GM19035 (cell line): ENCODE measurements at regions not wholly inside any gene's neighbourhood (a gene's known extent, or its start where the extent isn't known, plus 50 kb on each side); places are given as distances from the start of the nearest gene placed in this dataset.
A peak's percentile ranks its signal among the peaks of the same experiment; 100 is the strongest.

Experiments used
- ATAC-seq: cut with Tn5 transposase; IDR thresholded peaks from one replicate; pipeline ENCODE4 v1.9.1; 2021; ENCODE audit not compliant: unreplicated experiment

DNA sequence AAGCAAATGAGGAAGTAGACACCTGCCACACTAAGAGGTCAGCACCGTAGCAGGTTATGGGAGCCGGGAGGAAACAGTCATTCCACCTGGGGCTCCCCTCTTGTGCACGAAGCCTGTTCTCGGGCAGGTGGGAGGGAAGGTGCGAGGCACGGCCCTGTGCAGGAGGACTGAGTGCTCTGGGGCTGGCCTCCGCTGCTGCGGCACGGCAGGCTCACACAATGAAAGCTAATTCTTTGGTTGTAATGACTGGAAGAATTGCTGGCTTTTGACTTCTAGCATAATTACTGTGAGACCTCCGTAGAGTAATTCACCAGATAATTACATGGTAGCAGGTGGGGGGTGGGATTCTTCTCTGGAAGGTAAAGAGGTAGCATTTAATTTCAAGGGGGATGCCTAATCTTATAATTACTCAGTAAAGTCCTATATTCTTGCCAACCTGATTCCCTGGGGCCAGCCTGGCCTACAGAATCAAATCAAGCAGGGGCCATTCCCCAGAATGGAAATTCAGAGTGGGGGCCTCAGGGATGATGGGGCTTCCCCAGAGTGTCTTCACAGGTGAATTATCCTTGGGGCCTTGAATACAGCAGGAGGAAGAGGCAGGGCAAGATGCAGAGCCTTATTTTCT is 129.1 kb downstream of the TPRA1 start:
- ATAC-seq, result no peak

DNA sequence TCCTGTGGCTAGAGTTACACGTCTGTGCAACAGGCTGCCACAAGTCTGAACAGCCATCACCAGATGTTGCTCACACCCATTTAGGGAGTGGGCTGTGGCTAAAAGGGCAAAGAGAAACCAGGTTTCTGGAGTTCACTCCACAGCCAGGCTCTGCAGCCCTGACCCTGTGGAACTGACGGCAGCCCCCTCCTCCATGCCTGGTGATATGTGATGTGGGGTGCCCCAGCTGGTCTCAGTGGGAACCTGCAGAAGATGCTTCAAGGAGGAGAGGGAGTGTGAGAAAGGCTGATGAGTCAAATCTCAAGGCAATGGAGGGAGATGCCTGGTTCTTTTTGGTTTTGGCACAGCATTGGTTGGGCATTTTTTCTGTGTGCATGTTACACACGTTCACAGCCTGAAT is 130.6 kb downstream of the TPRA1 start:
- ATAC-seq, result no peak

DNA sequence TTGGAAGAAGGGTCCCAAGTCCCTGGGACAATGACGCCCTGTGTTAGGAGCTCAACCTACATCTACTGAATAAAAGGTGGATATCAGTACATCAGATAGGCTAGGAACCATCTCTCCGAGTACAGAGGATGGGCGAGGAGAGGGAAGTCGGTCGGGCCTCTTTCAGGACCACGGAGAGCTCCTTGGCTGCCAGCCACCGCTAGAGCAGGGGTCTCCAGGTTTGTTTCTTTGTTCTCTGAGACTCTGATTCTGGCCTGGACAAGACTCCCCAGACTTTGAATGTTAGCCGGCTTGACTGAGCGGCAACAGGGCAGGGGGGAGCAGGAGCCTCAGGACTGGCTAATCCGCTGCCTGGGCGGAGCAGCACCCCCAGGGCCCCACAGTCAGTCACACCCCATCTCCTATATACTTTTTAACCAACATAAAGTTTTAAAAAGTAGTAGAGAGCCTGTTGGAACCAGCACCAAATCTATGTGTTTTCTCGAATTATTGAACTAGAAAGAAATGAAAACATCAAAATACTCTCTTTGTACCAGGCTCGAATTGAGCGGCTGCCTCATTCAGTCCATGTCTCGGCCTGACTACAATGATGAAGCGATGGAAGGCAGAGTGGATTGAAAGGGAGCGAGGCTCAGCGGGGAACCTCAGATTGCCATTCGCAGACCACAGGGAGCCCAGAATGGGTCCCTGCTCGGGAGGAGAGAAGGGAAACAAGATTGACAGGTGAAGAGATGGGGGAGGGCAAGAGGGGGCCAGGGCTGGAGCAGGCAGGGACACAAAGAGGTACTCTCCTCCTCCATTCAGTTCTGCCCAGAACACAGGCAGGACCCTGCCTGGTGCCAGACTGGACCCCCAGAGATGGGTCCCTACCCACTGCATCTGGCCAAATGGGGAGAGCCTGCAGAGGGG is 131.6 kb downstream of the TPRA1 start:
- ATAC-seq, result no peak

DNA sequence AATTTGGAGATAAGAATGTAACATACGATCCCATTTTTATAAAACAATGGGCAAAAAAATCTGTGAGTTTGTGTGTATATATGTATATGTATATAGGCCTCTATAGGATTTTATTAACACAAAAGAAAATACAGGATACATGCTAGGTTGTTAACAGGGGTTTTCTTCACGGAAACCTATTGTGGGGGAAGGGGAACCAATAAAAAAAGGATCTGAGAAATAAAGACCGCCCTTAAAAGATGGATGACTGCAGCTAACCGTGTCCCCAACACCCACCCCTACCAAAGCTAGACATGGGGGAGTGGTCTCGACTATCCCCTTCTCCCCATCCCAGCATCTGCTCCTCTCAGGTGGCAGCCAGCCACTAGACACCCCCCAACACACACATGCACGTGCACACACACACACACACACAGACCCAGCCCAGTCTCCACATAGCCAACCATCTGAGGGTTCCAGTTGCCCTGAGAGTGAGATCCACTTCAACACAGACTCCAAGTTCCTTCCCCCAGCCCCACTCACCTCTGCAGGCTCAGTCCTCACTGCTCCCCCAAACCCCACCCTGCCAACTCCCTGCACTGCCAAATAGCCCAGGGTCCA is 132.9 kb downstream of the TPRA1 start:
- ATAC-seq, result no peak

DNA sequence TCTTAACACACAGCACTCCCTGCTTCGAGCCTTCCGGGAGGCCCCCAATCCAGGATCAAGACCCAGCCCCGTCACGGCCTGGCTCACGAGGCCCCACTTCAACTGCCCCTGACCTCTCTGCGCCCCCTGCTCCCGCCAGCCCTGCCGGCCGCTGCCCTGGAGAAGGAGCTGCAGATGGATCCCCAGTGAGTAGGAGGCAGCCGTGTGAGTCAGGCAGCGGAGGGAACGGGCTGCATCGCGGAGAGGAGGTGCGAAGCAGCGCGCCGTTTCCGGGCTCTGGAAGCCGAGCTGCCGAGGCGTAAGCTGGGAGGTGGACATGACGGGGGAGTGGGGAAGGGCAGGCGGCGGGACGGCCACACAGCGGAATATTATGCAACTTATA is 133.4 kb downstream of the TPRA1 start:
- no peak for ATAC-seq

DNA sequence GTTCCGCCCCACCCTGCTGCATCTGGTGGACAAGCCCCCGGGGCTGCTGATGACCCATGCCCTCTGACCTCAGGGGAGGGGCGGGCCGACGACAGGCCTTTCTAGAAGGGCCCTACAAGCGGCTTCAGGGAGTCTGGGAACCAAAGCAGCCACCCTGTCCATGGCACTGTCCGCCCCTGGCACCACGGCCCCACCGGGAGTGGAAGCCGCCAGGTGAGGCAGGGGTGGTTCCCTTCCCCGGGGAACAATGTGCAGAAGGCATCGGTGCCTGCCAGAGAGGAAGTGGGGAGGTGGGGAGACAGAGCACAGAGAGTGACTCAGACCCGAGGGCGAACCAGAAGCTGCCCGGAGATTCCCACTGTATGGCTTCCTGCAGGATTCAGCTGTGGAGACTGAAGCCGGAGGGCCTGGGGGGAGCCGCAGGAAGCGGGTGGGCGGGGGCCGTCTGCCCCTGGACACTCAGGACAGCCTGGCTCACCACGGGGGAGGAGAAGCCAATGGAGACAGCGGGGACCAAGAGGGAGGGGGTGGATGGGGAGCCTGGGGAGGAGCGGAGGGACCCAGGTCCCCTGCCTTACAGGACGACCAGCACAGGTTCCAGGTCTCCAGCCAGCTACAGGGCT is 134.0 kb downstream of the TPRA1 start:
- ATAC-seq, result no peak

DNA sequence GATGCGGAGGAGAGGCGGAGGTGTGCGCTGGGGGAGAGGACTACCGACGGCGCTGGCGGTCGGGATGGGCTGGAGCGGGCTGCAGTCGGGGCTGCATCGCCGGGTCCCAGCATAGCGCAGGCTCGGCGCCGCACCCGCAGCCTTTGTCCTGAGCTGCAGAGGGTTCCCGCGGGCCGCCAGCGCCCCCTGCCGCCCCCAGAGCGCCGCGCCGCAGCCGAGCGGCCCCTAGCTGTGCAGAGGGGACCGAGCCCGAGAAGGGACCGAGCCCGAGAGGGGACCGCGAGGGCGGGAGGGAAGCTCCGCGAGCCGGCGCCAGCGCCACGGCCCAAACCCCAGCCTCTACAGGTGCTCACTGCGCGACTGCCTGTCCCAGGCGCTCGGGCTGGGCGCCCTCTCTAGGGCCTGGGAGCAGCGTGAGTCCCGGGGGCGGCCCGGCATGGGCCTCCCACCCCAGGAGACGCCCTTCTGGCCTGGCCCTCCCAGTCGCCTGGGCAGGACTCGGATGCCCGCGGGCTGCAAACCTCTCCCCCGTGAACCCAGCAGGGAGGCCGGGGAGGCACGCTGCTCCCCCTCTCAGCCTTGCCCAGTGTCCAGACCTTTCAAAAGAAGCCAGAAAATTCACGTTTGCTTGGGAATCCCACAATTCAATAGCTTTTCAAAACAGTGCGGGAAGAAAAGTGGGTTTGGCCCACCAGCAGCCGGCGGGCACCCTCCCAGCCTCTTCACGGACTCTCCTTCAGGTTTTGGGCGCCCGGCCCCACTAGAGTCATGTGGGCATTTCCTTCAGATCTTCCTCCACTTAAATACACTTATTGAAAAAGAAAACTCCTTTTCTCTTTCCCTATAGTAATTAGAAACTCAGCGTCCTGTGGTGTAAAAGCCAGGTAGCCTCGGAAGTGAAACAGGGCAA is 134.7 kb downstream of the TPRA1 start:
- ATAC-seq, result peak; percentile 85

DNA sequence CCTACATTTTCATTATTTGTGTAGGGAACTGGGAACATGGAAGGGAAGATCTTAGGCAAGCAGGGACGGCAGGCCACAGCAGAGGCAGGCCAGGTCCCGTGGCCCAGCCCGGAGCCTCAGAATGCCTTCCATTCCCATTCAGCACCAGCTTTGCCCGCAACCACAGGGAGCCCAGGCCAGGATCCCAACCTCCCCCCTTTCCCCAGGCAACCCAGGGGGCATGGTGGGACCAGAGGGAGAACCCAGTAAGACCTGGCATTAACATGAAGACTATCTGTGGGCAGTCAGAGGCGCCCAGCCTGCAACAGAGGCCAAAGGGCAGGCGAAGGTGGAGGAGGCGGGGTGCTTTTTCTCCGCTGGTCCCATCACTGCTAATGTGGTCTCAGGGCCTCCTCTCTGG is 135.6 kb downstream of the TPRA1 start:
- no peak for ATAC-seq

DNA sequence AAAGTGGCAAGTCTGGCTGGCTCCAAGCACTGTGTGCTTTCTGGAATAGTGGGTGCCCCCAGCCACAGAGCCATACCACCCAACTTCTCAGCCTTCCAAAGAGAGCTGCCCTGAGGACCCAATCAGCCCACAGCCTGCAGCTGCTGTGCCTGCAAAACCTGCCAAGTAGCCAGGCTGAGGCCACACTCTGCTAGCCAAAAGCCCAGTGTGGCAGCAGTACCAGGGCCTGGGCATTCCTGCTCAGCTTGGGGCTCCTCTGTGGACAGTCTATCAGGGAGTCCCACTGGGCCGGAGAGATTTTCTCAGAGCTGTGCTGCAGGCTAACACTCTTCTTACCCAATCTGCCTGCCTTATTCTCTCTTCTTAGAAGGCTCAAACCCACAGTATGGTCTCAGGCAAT is 136.5 kb downstream of the TPRA1 start:
- no peak for ATAC-seq

DNA sequence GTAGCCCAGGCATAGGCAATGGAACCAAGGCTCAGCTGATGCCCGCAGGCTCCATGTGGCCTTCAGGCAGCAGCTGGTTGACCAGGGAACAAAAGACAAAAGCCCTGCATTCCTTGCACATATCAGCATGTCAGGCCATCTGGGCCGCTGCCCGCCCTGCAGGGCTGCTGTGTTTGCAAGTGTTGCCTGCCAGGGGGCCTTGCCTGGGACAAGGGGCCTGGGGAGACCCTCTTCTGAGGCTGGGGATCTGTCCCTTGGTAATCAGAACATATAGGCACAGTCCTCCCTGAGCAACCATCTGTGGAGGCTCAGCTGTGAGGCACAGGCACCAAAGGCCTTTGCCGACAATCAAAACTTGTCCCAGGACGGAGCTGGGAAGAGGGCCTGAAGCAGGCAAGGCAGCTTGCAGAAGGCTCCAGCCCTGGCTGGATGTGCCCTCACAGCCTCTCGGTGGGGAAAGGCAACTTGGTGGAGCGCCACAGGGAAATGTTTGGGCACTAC is 138.2 kb downstream of the TPRA1 start:
- no peak for ATAC-seq

DNA sequence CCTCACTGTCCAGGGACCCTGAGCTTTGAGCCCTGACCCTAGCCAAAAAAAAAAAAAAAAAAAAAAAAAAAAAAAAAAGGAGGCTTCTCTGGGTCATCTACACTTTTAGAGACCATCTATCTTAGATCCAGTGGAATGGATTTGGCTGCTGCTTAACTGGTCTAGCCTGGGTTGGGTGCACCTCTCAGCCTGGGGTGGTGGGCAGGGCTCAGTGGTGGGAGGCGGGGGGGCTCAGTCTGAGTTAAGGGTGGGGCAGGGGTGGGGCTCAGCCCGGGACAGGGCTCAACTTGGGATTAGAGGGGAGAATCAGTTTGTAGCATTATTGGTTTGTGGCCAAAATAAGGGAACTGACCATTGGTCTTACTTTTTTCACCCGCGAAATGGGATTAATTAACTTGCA is 139.2 kb downstream of the TPRA1 start:
- ATAC-seq, result no peak

DNA sequence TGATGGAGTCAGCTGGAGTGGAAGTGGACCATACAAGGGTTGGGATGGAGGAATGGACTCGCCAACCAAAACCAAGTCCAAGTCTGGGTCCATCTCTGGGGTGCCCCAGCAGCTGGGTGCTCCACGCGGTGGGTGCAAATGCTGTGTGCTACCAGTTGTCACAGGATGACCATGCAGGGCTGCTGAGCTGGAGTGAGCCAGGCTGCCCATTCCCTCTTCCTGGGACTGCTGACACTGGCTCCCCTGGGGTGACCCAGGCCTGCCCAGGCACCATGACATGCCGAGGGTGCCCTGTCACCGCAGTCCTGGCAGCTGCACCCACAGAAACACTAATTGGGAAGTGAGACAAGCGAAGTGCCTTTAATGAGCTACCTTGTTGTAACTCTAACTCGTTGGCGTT is 140.2 kb downstream of the TPRA1 start:
- ATAC-seq, result no peak

DNA sequence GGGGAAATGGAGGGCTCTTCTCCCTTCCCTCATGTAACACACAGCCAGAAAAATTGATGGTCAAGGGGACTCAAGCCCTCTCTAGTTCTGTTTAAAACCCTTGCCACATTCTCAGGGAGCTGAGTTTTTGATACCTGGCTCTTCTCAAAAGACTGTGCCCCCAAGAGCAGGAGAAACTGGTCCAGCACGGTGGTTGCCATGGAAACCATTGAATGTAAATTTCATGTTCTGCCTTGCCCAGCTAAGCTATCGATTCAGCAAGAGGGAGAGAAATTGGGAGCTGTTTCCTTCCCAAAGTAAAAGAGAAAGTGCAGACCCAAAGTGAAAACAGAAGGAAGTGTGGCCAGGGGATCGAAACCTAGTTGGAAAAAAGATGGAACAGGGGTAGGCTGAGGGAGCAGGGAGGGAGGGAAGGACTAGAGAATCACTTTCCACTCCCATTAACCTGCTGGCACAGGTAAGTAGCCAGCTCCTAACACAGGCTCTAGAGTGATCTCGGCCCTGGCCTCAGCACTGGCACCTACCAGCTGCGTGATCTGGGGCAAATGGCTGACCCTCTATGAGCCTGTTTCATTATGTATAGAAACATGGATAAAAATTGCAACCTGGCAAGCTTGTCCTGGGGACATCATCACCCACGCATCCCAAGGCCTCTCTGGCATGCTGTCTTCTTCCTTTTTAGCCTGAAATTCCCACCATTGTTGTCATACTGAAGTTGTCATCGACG is 140.9 kb downstream of the TPRA1 start:
- ATAC-seq, result no peak

DNA sequence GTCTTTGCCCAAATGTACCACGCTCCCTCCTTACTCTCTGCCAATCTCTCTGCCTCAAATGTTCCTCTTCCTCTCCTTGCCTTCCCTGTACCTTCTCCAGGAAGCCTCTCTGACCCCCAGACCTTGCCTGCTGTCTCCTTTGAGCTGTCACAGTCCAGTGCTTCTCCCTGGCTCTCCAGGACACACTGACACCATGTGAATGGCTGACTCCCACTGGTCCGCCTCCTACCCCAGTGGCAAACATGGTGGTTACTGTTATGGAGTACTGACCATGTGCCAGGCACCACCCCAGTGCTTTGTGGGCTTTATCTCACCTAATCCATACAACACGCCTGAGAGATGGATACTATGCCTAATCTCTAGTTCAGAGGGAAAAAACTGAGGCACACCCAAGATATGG is 141.9 kb downstream of the TPRA1 start:
- no peak for ATAC-seq

DNA sequence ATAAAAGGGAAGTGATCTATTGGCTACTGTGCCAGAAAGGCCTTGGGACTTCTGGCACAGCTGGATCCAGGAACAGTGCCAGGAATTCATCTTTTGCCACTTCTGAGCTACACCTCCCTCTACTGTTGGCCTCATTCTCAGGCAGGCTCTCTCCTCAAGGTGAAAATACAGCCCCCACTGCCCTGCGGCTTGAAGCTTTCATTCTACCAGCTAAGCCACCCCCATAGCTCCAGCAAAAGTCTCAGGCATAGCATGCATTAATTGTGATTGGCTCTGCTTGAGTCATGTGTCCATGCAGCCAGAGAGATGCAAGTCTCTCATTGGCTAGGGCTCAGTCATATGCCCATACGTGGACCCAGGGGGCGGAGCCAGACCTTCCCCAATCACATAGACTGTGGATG is 142.4 kb downstream of the TPRA1 start:
- ATAC-seq, result no peak

DNA sequence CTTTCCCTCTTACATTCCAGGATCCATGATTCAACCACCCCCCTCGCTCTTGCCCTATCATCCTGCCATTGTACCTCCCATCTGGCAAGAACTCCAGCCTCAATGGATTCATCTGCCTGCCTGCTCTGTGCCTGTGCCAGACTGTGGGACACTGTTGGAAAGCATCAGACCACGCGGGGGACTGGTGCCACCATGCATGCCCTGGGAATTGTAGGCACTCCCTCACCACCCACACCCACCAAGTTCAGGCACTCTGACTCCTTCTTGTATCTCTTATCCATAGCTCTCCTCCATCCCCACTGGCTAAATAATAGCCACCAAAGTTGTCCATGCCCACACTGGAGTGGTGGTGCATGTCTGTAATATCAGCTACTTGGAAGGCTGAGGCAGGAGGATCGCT is 143.8 kb downstream of the TPRA1 start:
- ATAC-seq, result no peak

DNA sequence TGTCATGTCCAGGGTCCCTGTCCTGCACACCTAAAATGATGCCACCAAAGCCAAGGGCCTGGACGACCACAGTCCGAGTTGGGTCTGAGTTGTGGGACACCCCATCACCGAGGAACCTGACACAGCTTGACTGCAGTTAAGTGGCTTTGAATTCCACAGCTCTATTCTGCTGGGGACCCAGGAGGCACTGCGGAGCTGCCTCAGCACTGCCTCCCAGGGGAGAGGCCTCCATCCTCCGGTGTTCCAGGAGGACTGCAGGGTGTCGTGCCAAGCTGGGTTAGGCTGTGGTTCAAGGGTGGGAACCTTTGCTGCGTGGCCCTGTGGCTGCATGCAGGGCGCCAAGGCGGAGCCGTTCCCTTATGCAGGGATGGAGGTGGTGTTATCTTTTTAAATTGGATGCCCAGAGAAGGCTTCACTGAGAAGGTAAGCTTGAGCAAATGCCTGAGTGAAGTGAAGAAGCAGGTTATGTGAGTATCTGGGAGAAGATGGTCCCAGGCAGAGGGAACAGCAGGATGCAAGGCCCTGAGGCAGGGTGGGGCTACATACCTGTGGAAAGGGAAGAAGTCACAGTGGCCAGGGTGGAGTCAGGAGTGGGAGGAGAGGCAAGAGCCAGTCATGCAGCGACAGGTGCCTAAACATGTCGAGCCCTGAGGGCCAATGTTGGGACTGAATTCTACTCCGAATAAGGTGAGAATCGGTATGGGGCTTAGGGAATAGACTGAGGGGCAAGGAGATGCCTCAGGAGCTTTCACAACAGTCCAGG is 144.8 kb downstream of the TPRA1 start:
- ATAC-seq, result no peak

DNA sequence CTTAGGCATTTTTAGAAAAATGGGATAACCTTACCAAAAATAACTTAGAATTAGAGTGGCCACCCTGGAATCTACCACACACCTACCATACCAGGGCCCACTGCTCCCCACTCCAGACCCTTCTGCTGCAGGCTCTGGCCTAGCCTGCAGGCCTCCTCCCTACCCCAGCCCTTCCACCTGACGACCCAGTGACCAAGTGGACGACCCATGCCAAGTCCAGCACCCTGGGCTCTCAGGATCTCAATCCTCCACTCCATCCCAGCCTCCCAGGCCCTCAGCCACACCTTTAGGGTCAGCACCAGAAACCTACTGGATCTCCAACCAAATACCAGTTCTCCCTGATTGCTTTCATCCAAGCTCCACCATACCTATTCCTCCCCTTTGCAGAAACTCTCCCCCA is 145.8 kb downstream of the TPRA1 start:
- ATAC-seq, result no peak
